Activated CD4-positive, alpha-beta T cell treated with anti-CD3 and anti-CD28 coated beads, Interleukin-2, Interleukin-6, amounts not matched to agents 100 ng/mL and 50 ng/mL, durations not matched to agents 16 hours and 8 hours (primary cell): ENCODE measurements at regions not wholly inside any gene's neighbourhood (a gene's known extent, or its start where the extent isn't known, plus 50 kb on each side); places are given as distances from the start of the nearest gene placed in this dataset.
"Not testable (repeated sequence)": the region's sequence is repeated elsewhere in the genome, so short reads cannot be mapped to it uniquely, and the experiment has no call there.

Source experiments
- DNase-seq: peaks from one replicate; pipeline ENCODE4 v3.0.0-alpha.2; 2020

GRCh38 chr2:82143343-82143742 lies 1838.8 kb upstream of the LRRTM1 start:
- DNase-seq: no peak

GRCh38 chr2:82139979-82140611 lies 1835.5 kb upstream of the LRRTM1 start:
- DNase-seq: no peak

- no peak for DNase-seq
These were observed 1832.9 kb upstream of the LRRTM1 start for GRCh38 chr2:82137441-82137840.

GRCh38 chr2:82128051-82128450 lies 1823.5 kb upstream of the LRRTM1 start:
- DNase-seq: no peak

- DNase-seq: no peak
These were observed 1820.1 kb upstream of the LRRTM1 start for GRCh38 chr2:82124629-82125028.

GRCh38 chr2:82120654-82121053 lies 1816.1 kb upstream of the LRRTM1 start:
- DNase-seq: no peak

GRCh38 chr2:82120115-82120514 lies 1815.6 kb upstream of the LRRTM1 start:
- DNase-seq: no peak

- DNase-seq: no peak
These were observed 1804.9 kb upstream of the LRRTM1 start for GRCh38 chr2:82109418-82109817.

GRCh38 chr2:82098617-82099016 lies 1794.1 kb upstream of the LRRTM1 start:
- DNase-seq: no peak

- no peak for DNase-seq
These were observed 1785.0 kb upstream of the LRRTM1 start for GRCh38 chr2:82089518-82089917.

GRCh38 chr2:82084679-82085392 lies 1780.3 kb upstream of the LRRTM1 start:
- DNase-seq: no peak

- DNase-seq: no peak
These were observed 1771.3 kb upstream of the LRRTM1 start for GRCh38 chr2:82075875-82076274.

GRCh38 chr2:82062463-82062862 lies 1757.9 kb upstream of the LRRTM1 start:
- DNase-seq: no peak

- DNase-seq: no peak
These were observed 1751.3 kb upstream of the LRRTM1 start for GRCh38 chr2:82055846-82056245.

GRCh38 chr2:82043867-82044266 lies 1739.3 kb upstream of the LRRTM1 start:
- DNase-seq: no peak

- DNase-seq: no peak
These were observed 1723.5 kb upstream of the LRRTM1 start for GRCh38 chr2:82027921-82028615.

GRCh38 chr2:82023710-82024109 lies 1719.2 kb upstream of the LRRTM1 start:
- no peak for DNase-seq

GRCh38 chr2:82013641-82014040 lies 1709.1 kb upstream of the LRRTM1 start:
- no peak for DNase-seq

GRCh38 chr2:82007071-82007664 lies 1702.6 kb upstream of the LRRTM1 start:
- DNase-seq: no peak

GRCh38 chr2:82005889-82006288 lies 1701.3 kb upstream of the LRRTM1 start:
- not testable (repeated sequence) for DNase-seq

GRCh38 chr2:82001614-82002013 lies 1697.1 kb upstream of the LRRTM1 start:
- DNase-seq: no peak

- no peak for DNase-seq
These were observed 1696.1 kb upstream of the LRRTM1 start for GRCh38 chr2:82000606-82001005.

GRCh38 chr2:81996332-81996731 lies 1691.8 kb upstream of the LRRTM1 start:
- no peak for DNase-seq

- DNase-seq: no peak
These were observed 1686.7 kb upstream of the LRRTM1 start for GRCh38 chr2:81991282-81991681.
